ENCODE measurements at regions not wholly inside any gene's neighbourhood (a gene's known extent, or its start where the extent isn't known, plus 50 kb on each side); places are given as distances from the start of the nearest gene placed in this dataset.

DNA sequence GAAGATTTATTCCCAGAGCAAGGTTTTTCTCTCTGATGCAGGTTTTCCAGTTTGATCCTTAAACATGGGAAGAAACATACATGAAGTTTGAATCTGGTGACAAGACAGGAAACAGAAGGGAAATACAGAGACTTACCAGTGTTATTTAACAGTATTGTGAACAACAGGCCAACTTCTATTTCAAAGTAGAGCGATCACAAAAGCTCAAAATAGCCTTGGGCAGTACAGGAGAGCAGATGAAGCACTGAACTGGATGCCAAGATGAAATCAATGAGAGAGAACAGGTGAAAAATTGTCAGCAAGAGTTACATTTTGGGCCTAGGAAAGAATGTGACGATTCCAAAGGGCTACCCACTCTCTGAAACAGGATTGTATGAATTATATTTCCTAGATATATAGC, 114.8 kb upstream of the PTPRK start:
- TF ChIP-seq, protein P1, sequence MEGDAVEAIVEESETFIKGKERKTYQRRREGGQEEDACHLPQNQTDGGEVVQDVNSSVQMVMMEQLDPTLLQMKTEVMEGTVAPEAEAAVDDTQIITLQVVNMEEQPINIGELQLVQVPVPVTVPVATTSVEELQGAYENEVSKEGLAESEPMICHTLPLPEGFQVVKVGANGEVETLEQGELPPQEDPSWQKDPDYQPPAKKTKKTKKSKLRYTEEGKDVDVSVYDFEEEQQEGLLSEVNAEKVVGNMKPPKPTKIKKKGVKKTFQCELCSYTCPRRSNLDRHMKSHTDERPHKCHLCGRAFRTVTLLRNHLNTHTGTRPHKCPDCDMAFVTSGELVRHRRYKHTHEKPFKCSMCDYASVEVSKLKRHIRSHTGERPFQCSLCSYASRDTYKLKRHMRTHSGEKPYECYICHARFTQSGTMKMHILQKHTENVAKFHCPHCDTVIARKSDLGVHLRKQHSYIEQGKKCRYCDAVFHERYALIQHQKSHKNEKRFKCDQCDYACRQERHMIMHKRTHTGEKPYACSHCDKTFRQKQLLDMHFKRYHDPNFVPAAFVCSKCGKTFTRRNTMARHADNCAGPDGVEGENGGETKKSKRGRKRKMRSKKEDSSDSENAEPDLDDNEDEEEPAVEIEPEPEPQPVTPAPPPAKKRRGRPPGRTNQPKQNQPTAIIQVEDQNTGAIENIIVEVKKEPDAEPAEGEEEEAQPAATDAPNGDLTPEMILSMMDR (IDR thresholded peaks at IDR 0.05; ENCODE audit: low read depth, low read length, missing input control) = no peak
- TF ChIP-seq RAD21 (IDR thresholded peaks at IDR 0.05) = no peak
- no peak for TF ChIP-seq SP1 (IDR thresholded peaks at IDR 0.05)
- TF ChIP-seq YY1 (IDR thresholded peaks at IDR 0.05) = no peak
- no peak for TF ChIP-seq FOXA1 (IDR thresholded peaks at IDR 0.05)
- TF ChIP-seq, protein P2, sequence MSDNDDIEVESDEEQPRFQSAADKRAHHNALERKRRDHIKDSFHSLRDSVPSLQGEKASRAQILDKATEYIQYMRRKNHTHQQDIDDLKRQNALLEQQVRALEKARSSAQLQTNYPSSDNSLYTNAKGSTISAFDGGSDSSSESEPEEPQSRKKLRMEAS (IDR thresholded peaks at IDR 0.05) = no peak
- TF ChIP-seq, protein P3, sequence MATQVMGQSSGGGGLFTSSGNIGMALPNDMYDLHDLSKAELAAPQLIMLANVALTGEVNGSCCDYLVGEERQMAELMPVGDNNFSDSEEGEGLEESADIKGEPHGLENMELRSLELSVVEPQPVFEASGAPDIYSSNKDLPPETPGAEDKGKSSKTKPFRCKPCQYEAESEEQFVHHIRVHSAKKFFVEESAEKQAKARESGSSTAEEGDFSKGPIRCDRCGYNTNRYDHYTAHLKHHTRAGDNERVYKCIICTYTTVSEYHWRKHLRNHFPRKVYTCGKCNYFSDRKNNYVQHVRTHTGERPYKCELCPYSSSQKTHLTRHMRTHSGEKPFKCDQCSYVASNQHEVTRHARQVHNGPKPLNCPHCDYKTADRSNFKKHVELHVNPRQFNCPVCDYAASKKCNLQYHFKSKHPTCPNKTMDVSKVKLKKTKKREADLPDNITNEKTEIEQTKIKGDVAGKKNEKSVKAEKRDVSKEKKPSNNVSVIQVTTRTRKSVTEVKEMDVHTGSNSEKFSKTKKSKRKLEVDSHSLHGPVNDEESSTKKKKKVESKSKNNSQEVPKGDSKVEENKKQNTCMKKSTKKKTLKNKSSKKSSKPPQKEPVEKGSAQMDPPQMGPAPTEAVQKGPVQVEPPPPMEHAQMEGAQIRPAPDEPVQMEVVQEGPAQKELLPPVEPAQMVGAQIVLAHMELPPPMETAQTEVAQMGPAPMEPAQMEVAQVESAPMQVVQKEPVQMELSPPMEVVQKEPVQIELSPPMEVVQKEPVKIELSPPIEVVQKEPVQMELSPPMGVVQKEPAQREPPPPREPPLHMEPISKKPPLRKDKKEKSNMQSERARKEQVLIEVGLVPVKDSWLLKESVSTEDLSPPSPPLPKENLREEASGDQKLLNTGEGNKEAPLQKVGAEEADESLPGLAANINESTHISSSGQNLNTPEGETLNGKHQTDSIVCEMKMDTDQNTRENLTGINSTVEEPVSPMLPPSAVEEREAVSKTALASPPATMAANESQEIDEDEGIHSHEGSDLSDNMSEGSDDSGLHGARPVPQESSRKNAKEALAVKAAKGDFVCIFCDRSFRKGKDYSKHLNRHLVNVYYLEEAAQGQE (IDR thresholded peaks at IDR 0.05) = no peak
- TF ChIP-seq, protein P4, sequence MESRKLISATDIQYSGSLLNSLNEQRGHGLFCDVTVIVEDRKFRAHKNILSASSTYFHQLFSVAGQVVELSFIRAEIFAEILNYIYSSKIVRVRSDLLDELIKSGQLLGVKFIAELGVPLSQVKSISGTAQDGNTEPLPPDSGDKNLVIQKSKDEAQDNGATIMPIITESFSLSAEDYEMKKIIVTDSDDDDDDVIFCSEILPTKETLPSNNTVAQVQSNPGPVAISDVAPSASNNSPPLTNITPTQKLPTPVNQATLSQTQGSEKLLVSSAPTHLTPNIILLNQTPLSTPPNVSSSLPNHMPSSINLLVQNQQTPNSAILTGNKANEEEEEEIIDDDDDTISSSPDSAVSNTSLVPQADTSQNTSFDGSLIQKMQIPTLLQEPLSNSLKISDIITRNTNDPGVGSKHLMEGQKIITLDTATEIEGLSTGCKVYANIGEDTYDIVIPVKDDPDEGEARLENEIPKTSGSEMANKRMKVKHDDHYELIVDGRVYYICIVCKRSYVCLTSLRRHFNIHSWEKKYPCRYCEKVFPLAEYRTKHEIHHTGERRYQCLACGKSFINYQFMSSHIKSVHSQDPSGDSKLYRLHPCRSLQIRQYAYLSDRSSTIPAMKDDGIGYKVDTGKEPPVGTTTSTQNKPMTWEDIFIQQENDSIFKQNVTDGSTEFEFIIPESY (IDR thresholded peaks at IDR 0.05) = no peak
- TF ChIP-seq TAF1 (conservative IDR thresholded peaks at IDR 0.05) = no peak
- no peak for TF ChIP-seq EGR1 (IDR thresholded peaks at IDR 0.05; ENCODE audit: low read depth in 2 of 2)
- no peak for TF ChIP-seq JUND (IDR thresholded peaks at IDR 0.05)
- TF ChIP-seq, protein P5, sequence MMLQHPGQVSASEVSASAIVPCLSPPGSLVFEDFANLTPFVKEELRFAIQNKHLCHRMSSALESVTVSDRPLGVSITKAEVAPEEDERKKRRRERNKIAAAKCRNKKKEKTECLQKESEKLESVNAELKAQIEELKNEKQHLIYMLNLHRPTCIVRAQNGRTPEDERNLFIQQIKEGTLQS (IDR thresholded peaks at IDR 0.05) = no peak
- TF ChIP-seq GABPA (IDR thresholded peaks at IDR 0.05 in 1 of 2, conservative IDR thresholded peaks at IDR 0.05 in 1 of 2) = no peak

All from liver (tissue), 3 donors.